Erythroblast (primary cell): ENCODE measurements at regions not wholly inside any gene's neighbourhood (a gene's known extent, or its start where the extent isn't known, plus 50 kb on each side); places are given as distances from the start of the nearest gene placed in this dataset.

Experiments
- GATA1 ChIP-seq: IDR thresholded peaks from 2 replicates; pipeline ENCODE4 v1.6.1; 2011; ENCODE audit warnings: low read depth, mild to moderate bottlenecking, control low read depth, low read length, moderate library complexity
- POLR2A ChIP-seq: IDR thresholded peaks from 2 replicates; pipeline ENCODE4 v1.6.1; 2011; ENCODE audit warnings: mild to moderate bottlenecking, low read length

DNA sequence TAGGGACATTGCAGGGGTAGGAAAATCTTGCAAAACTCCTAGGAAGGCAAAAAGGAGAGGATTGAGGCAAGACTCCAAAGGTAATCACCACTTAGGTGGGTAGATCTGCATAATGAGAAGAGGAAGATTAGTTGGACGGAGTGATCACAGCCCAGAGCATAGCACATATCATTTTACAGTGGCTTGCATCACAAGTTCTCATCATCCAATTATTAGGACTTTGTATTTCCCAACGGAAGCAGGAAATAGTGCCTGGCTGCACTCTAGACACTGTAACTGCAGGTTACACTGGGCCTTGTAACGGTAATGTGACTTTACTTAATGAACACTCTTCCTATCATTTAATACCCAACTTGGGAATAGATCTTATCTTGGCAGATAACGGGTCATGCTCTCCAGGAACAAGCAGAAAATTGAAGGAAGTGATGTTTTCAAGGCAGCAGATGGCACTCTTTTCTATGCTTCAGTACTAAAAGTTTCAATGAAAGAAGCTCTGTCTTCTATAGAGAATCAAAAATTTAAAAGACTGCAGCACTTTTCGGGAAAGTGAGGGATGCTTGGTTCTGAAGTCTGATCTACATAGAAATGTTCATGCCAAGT lies 101.9 kb upstream of the KCNMB2 start:
- TF ChIP-seq POLR2A (no peak), GATA1 (no peak)
